HepG2 (cell line): ENCODE measurements at regions not wholly inside any gene's neighbourhood (a gene's known extent, or its start where the extent isn't known, plus 50 kb on each side); places are given as distances from the start of the nearest gene placed in this dataset.

Experiments
- ATAC-seq: fragments of 200-7000 bp; cut with Tn5 transposase; 3 replicates; pipeline ENCODE4 v1.9.1; 2020; ENCODE audit warnings: mild to moderate bottlenecking, moderate library complexity
- BruUV-seq: library from RNA; stranded (reverse); fragments of 400-500 nt; replicated peaks from 2 replicates; lab custom pipeline; 2021; lab: Mats Ljungman, UMichigan
- CTCF ChIA-PET: fragments of 300-600 bp; formaldehyde crosslinking; extraction: SDS; loops from one replicate; lab custom pipeline; 2021; ENCODE audit warnings: low total read pairs, inconsistent platforms, low intra/inter-chr PET ratio; lab: Yijun Ruan, JAX
- POLR2A ChIA-PET: fragments of 350-600 bp; sonication (Branson Sonifier 250); formaldehyde crosslinking; loops from one replicate; lab custom pipeline; 2020; ENCODE audit warnings: antibody characterized with exemption, inconsistent platforms; lab: Yijun Ruan, JAX
- DNase-seq: peaks from one replicate; pipeline ENCODE4 v3.0.0-alpha.2; 2015; ENCODE audit warnings: low spot score
- FAIRE-seq: peaks from 3 replicates; lab custom pipeline; 2011; peaks lifted over from hg19 to GRCh38; lab: Jason Lieb, UNC
- H2AFZ ChIP-seq: one replicate; pipeline ENCODE4 v1.6.1; 2011; ENCODE audit warnings: low read length, inconsistent platforms
- H3K27ac ChIP-seq: fragments of 300-600 bp; 3 replicates; pipeline ENCODE4 v1.8.0; 2011; ENCODE audit warnings: mixed run types, mild to moderate bottlenecking, mixed read lengths, low read length, inconsistent platforms; ENCODE audit not compliant: insufficient read depth; ENCODE audit errors: extremely low read length
- H3K27me3 ChIP-seq, 2 experiments: fragments of 200-600 bp in 1 of 2; 2 replicates in 1 of 2; 3 replicates in 1 of 2; pipeline versions ENCODE4 v1.6.0 to v1.8.0; 2011; ENCODE audit warnings: low read length in 2 of 2, mild to moderate bottlenecking in 2 of 2, moderate library complexity in 2 of 2, inconsistent platforms in 1 of 2; ENCODE audit not compliant: insufficient read depth in 2 of 2, control insufficient read depth in 1 of 2
- H3K36me3 ChIP-seq, 2 experiments: fragments of 200-600 bp in 1 of 2; replicated peaks in 1 of 2; 2 replicates in 1 of 2; 3 replicates in 1 of 2; pipeline versions ENCODE4 v1.5.1 to v1.8.0; 2011; ENCODE audit warnings: low read length in 2 of 2, inconsistent platforms in 1 of 2; ENCODE audit not compliant: insufficient read depth in 2 of 2, control insufficient read depth in 1 of 2
- H3K4me1 ChIP-seq: 2 replicates; pipeline ENCODE4 v1.5.1; 2012; ENCODE audit warnings: low read length, inconsistent platforms; ENCODE audit not compliant: insufficient read depth
- H3K4me2 ChIP-seq: 2 replicates; pipeline ENCODE4 v1.6.0; 2011; ENCODE audit warnings: low read depth, low read length, inconsistent platforms
- H3K4me3 ChIP-seq, 3 experiments: fragments of 200-600 bp in 1 of 3; sonication (generic), shearing (Covaris generic) in 1 of 3; replicated peaks in 1 of 3; 2 replicates each; pipeline ENCODE4 v1.5.1; 2011 to 2016; ENCODE audit warnings: low read length in 3 of 3, inconsistent platforms in 2 of 3, low read depth in 2 of 3, mild to moderate bottlenecking in 2 of 3, control low read depth in 1 of 3, mixed read lengths in 1 of 3; ENCODE audit not compliant: insufficient read depth in 1 of 3
- H3K79me2 ChIP-seq: one replicate; pipeline ENCODE4 v1.6.1; 2011; ENCODE audit warnings: low read length, inconsistent platforms; ENCODE audit not compliant: insufficient read depth
- H3K9ac ChIP-seq: 2 replicates; pipeline ENCODE4 v1.6.0; 2011; ENCODE audit warnings: mild to moderate bottlenecking, low read depth, low read length, inconsistent platforms; ENCODE audit not compliant: insufficient read depth
- H3K9me3 ChIP-seq: 2 replicates; pipeline ENCODE4 v1.5.1; 2012; ENCODE audit warnings: mild to moderate bottlenecking, low read length
- H4K20me1 ChIP-seq: 2 replicates; pipeline ENCODE4 v1.6.0; 2011; ENCODE audit warnings: inconsistent platforms, mild to moderate bottlenecking, low read length, moderate library complexity; ENCODE audit not compliant: insufficient read depth
- AKAP8 ChIP-seq: sonication (generic); formaldehyde crosslinking; IDR thresholded peaks from 2 replicates; pipeline ENCODE4 v1.5.1; 2020; ENCODE audit warnings: mild to moderate bottlenecking, missing genetic modification reagents
- EEA1 ChIP-seq: sonication (generic); formaldehyde crosslinking; IDR thresholded peaks from 2 replicates; pipeline ENCODE4 v1.5.1; 2020; ENCODE audit warnings: mild to moderate bottlenecking, missing genetic modification reagents, borderline replicate concordance
- NONO ChIP-seq, 2 experiments: fragments of 450-650 bp in 1 of 2; sonication (generic) in 1 of 2; formaldehyde crosslinking in 1 of 2; IDR thresholded peaks in 1 of 2; conservative IDR thresholded peaks in 1 of 2; 2 replicates each; pipeline versions ENCODE4 v1.6.1 to v1.8.0; 2017 to 2022; ENCODE audit warnings: mild to moderate bottlenecking in 1 of 2, missing genetic modification reagents in 1 of 2, moderate library complexity in 1 of 2
- PAF1 ChIP-seq: IDR thresholded peaks from 2 replicates; pipeline ENCODE4 v1.6.1; 2016; ENCODE audit warnings: missing genetic modification reagents, missing compliant biosample characterization
- ZBTB8A ChIP-seq: sonication (generic); formaldehyde crosslinking; IDR thresholded peaks from 2 replicates; pipeline ENCODE4 v1.4.0; 2020; ENCODE audit warnings: mild to moderate bottlenecking, low read depth, missing genetic modification reagents, borderline replicate concordance
- ZNF460 ChIP-seq: sonication (generic); formaldehyde crosslinking; IDR thresholded peaks from 2 replicates; pipeline ENCODE4 v1.5.1; 2020; ENCODE audit warnings: missing genetic modification reagents, mild to moderate bottlenecking, borderline replicate concordance
- ZNF781 ChIP-seq: sonication (generic); formaldehyde crosslinking; IDR thresholded peaks from 2 replicates; pipeline ENCODE4 v1.5.1; 2020; ENCODE audit warnings: borderline replicate concordance, mild to moderate bottlenecking, missing genetic modification reagents; ENCODE audit errors: not compliant biosample characterization
- ZNF839 ChIP-seq: sonication (generic); formaldehyde crosslinking; IDR thresholded peaks from 2 replicates; pipeline ENCODE4 v1.4.0; 2020; ENCODE audit warnings: missing genetic modification reagents, mild to moderate bottlenecking, borderline replicate concordance
- WGBS: methylation state at CpG from one replicate; pipeline ENCODE4 v1.1.6; 2017; ENCODE audit warnings: low lambda C conversion rate; 5-methylcytosine and 5-hydroxymethylcytosine counted together
- in situ Hi-C: cut with HindIII; loops from 2 replicates; pipeline ENCODE4 v1.10.0; 2017; ENCODE audit warnings: low pct_unique_long_range_greater_than_20kb; ENCODE audit not compliant: extremely low pct_ligation_motif_present
- intact Hi-C: fragments of 100-400 bp; cut with micrococcal nuclease; formaldehyde crosslinking; loops from one replicate; pipeline ENCODE4 v1.10.0; 2022; ENCODE audit not compliant: unreplicated experiment
- TF ChIP-seq, protein P1 (sequence below): sonication (generic); formaldehyde crosslinking; IDR thresholded peaks from 2 replicates; pipeline ENCODE4 v1.4.0; 2020; ENCODE audit warnings: mild to moderate bottlenecking, missing genetic modification reagents
- TF ChIP-seq, protein P2 (sequence below), 2 experiments: sonication (generic) in 1 of 2; formaldehyde crosslinking in 1 of 2; IDR thresholded peaks; 2 replicates each; pipeline versions ENCODE4 v1.5.1 to v1.6.1; 2011 to 2020; ENCODE audit warnings: borderline replicate concordance in 1 of 2, low read depth in 1 of 2, low read length in 1 of 2, mild to moderate bottlenecking in 1 of 2, missing genetic modification reagents in 1 of 2, moderate library complexity in 1 of 2
- TF ChIP-seq, protein P3 (sequence below): sonication (generic); formaldehyde crosslinking; IDR thresholded peaks from 2 replicates; pipeline ENCODE4 v1.4.0; 2020; ENCODE audit warnings: missing genetic modification reagents
- TF ChIP-seq, protein P4 (sequence below): sonication (generic); formaldehyde crosslinking; IDR thresholded peaks from 2 replicates; pipeline ENCODE4 v1.5.1; 2020; ENCODE audit warnings: mild to moderate bottlenecking, missing genetic modification reagents, borderline replicate concordance

- Histone ChIP-seq H4K20me1 (no peaks in the 10 kb centered on the region), H3K79me2 (no peaks in the 10 kb centered on the region), H3K4me1 (no peaks in the 10 kb centered on the region), H3K4me2 (no peak overlapping the region), H3K4me3 (no peak overlapping the region), H3K9me3 (no peaks in the 10 kb centered on the region), H3K27me3 (no peaks in the 10 kb centered on the region), H2AFZ (no peak overlapping the region), H3K36me3 (no peaks in the 10 kb centered on the region), H3K9ac (no peak overlapping the region), H3K27ac (no peak overlapping the region)
- ATAC-seq (no peak), DNase-seq (no peak), FAIRE-seq (no peak)
- no TSS peak for BruUV-seq
- 4% methylated on average over 3 of the region's 3 CpGs for WGBS
- ChIA-PET CTCF (no interaction called here), POLR2A (no interaction called here)
- in situ Hi-C loops, result no loop called here
- intact Hi-C loops, result loop anchor here (5.0 kb wide), 1 partner anchor 479 kb away; no protein-coding TSS in a partner anchor
- TF ChIP-seq, protein P1, sequence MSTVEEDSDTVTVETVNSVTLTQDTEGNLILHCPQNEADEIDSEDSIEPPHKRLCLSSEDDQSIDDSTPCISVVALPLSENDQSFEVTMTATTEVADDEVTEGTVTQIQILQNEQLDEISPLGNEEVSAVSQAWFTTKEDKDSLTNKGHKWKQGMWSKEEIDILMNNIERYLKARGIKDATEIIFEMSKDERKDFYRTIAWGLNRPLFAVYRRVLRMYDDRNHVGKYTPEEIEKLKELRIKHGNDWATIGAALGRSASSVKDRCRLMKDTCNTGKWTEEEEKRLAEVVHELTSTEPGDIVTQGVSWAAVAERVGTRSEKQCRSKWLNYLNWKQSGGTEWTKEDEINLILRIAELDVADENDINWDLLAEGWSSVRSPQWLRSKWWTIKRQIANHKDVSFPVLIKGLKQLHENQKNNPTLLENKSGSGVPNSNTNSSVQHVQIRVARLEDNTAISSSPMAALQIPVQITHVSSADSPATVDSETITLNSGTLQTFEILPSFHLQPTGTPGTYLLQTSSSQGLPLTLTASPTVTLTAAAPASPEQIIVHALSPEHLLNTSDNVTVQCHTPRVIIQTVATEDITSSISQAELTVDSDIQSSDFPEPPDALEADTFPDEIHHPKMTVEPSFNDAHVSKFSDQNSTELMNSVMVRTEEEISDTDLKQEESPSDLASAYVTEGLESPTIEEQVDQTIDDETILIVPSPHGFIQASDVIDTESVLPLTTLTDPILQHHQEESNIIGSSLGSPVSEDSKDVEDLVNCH, result no peak
- TF ChIP-seq AKAP8 (CRISPR knock-in tag), result no peak
- TF ChIP-seq PAF1, result no peak
- TF ChIP-seq, protein P2, sequence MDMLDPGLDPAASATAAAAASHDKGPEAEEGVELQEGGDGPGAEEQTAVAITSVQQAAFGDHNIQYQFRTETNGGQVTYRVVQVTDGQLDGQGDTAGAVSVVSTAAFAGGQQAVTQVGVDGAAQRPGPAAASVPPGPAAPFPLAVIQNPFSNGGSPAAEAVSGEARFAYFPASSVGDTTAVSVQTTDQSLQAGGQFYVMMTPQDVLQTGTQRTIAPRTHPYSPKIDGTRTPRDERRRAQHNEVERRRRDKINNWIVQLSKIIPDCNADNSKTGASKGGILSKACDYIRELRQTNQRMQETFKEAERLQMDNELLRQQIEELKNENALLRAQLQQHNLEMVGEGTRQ (IDR thresholded peaks at IDR 0.05; ENCODE audit: low read depth, low read length), result no peak
- TF ChIP-seq, protein P2 (CRISPR knock-in tag; IDR thresholded peaks at IDR 0.05; ENCODE audit: borderline replicate concordance), result no peak
- no peak for TF ChIP-seq ZNF781
- TF ChIP-seq, protein P3, sequence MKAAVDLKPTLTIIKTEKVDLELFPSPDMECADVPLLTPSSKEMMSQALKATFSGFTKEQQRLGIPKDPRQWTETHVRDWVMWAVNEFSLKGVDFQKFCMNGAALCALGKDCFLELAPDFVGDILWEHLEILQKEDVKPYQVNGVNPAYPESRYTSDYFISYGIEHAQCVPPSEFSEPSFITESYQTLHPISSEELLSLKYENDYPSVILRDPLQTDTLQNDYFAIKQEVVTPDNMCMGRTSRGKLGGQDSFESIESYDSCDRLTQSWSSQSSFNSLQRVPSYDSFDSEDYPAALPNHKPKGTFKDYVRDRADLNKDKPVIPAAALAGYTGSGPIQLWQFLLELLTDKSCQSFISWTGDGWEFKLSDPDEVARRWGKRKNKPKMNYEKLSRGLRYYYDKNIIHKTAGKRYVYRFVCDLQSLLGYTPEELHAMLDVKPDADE (CRISPR knock-in tag), result no peak
- no peak for TF ChIP-seq ZBTB8A (CRISPR knock-in tag)
- no peak for TF ChIP-seq ZNF839 (CRISPR knock-in tag)
- no peak for TF ChIP-seq ZNF460
- no peak for TF ChIP-seq EEA1 (CRISPR knock-in tag)
- TF ChIP-seq NONO (IDR thresholded peaks at IDR 0.05), result no peak
- no peak for TF ChIP-seq NONO (CRISPR knock-in tag; conservative IDR thresholded peaks at IDR 0.05)
- TF ChIP-seq, protein P4, sequence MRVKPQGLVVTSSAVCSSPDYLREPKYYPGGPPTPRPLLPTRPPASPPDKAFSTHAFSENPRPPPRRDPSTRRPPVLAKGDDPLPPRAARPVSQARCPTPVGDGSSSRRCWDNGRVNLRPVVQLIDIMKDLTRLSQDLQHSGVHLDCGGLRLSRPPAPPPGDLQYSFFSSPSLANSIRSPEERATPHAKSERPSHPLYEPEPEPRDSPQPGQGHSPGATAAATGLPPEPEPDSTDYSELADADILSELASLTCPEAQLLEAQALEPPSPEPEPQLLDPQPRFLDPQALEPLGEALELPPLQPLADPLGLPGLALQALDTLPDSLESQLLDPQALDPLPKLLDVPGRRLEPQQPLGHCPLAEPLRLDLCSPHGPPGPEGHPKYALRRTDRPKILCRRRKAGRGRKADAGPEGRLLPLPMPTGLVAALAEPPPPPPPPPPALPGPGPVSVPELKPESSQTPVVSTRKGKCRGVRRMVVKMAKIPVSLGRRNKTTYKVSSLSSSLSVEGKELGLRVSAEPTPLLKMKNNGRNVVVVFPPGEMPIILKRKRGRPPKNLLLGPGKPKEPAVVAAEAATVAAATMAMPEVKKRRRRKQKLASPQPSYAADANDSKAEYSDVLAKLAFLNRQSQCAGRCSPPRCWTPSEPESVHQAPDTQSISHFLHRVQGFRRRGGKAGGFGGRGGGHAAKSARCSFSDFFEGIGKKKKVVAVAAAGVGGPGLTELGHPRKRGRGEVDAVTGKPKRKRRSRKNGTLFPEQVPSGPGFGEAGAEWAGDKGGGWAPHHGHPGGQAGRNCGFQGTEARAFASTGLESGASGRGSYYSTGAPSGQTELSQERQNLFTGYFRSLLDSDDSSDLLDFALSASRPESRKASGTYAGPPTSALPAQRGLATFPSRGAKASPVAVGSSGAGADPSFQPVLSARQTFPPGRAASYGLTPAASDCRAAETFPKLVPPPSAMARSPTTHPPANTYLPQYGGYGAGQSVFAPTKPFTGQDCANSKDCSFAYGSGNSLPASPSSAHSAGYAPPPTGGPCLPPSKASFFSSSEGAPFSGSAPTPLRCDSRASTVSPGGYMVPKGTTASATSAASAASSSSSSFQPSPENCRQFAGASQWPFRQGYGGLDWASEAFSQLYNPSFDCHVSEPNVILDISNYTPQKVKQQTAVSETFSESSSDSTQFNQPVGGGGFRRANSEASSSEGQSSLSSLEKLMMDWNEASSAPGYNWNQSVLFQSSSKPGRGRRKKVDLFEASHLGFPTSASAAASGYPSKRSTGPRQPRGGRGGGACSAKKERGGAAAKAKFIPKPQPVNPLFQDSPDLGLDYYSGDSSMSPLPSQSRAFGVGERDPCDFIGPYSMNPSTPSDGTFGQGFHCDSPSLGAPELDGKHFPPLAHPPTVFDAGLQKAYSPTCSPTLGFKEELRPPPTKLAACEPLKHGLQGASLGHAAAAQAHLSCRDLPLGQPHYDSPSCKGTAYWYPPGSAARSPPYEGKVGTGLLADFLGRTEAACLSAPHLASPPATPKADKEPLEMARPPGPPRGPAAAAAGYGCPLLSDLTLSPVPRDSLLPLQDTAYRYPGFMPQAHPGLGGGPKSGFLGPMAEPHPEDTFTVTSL (CRISPR knock-in tag), result no peak
These were observed 224.1 kb downstream of the SS18 start for GRCh38 chr18:25866331-25866730.
